ENCODE measurements at regions not wholly inside any gene's neighbourhood (a gene's known extent, or its start where the extent isn't known, plus 50 kb on each side); places are given as distances from the start of the nearest gene placed in this dataset.

DNA sequence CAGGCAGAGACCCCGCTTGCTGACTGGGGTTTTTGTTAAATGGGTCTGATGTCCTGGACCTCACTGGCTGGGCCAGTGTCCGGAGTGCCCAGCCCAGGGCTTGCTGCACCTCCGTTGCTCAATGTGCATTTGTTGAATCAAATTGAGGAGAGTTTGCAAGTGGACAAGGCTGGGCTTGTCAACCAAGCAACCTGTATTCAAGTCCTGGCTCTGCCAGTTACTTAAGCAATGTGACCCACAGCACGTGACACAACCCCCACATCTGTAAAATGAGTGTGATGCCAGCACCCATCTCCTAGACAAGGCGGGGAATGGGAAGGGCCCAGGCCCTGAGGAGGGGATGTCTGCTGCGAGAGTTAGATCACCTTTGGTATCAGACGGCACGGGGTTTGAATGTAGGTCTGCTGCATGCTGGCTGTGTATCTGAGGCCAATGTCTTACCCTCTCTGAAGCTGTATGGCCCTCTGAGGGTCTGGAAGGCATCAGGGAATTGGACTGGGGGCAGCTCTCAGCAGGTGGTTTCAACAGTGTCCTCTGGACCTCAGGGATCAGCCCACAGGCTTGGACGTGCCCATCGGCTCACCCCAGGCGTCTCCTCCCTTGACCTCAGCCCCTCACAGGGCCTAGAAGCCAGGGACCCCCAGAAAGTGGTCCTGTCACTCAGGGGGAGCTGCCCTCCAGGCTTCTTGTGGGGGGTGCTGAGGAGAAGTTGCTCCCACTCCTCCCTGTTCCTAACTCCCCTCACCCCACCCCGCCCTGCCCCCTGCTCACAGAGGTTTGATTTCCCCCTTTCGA lies 51.0 kb upstream of the RUNX3 start:
- Histone ChIP-seq H3K36me3 (no peaks in the 10 kb centered on the region), H3K4me3 (no peak overlapping the region), H3K27me3 (no peaks in the 10 kb centered on the region), H3K27ac (no peak overlapping the region), H3K4me1 (no peaks in the 10 kb centered on the region), H3K9me3 (peaks cover 0 to 1% (median 0%) of the 10 kb centered on the region in 4 donors)
- WGBS (ENCODE audit: insufficient coverage, low coverage, low lambda C conversion rate, missing lambda C conversion rate): 79% methylated on average over 10 of the region's 13 CpGs
- no peak for TF ChIP-seq POLR2A (IDR thresholded peaks at IDR 0.05)
- TF ChIP-seq, protein P1, sequence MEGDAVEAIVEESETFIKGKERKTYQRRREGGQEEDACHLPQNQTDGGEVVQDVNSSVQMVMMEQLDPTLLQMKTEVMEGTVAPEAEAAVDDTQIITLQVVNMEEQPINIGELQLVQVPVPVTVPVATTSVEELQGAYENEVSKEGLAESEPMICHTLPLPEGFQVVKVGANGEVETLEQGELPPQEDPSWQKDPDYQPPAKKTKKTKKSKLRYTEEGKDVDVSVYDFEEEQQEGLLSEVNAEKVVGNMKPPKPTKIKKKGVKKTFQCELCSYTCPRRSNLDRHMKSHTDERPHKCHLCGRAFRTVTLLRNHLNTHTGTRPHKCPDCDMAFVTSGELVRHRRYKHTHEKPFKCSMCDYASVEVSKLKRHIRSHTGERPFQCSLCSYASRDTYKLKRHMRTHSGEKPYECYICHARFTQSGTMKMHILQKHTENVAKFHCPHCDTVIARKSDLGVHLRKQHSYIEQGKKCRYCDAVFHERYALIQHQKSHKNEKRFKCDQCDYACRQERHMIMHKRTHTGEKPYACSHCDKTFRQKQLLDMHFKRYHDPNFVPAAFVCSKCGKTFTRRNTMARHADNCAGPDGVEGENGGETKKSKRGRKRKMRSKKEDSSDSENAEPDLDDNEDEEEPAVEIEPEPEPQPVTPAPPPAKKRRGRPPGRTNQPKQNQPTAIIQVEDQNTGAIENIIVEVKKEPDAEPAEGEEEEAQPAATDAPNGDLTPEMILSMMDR (IDR thresholded peaks at IDR 0.05): no peak
- no peak for ATAC-seq
- DNase-seq: peak in 2 of 3 donors; percentile 10 to 38
- intact Hi-C loops (cut with DNase I): no loop called here

MicroRNAs in the stretch of these regions (microRNA counts, 767-probe panel; counts per million panel counts)
- microRNA hsa-miR-4425: 237 counts per million

Small RNA genes lying in the stretch of these regions (microRNA-seq; reads per million reads assigned to microRNA genes)
- 0 reads per million in 2 donors for gene MIR4425

Small RNA genes lying in the stretch of these regions (small RNA-seq; reads per million reads assigned to genes)
- 0 reads per million in 2 experiments for gene MIR4425
